Posterior vena cava (tissue), 2 donors: ENCODE measurements at regions not wholly inside any gene's neighbourhood (a gene's known extent, or its start where the extent isn't known, plus 50 kb on each side); places are given as distances from the start of the nearest gene placed in this dataset.
"Not testable (repeated sequence)": the region's sequence is repeated elsewhere in the genome, so short reads cannot be mapped to it uniquely, and the experiment has no call there.

Source experiments
- DNase-seq: peaks from one replicate; pipeline ENCODE4 v3.0.0-alpha.2; 2020; ENCODE audit warnings: low spot score
- intact Hi-C, 2 donors: fragments of 100-400 bp; cut with DNase I; formaldehyde crosslinking; loops; one replicate each; pipeline versions ENCODE4 v1.14.1 to v1.14.2; 2022 to 2023
- donor health status: DM: yes; HTN: yes; CAD: no.
- donor health status: DM: yes; HTN: yes; CAD: no.

DNA sequence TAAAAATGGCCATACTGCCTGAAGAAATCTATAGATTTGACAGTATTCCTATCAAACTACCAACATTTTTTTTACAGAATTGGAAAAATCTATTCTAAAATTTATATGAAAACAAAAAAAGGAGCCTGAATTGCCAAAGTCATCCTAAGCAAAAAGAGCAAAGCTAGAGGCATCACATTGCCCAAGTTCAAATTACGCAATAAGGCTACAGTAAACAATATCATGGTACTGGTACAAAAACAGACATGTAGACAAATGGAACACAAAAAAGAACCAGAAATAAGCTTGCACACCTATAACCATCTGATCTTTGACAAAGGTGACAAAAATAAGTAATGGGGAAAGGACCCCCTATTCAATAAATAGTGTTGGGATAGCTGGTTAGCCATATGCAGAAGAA is 50.2 kb upstream of the THSD7B start:
- intact Hi-C loops, result no loop called here
- no peak for DNase-seq

DNA sequence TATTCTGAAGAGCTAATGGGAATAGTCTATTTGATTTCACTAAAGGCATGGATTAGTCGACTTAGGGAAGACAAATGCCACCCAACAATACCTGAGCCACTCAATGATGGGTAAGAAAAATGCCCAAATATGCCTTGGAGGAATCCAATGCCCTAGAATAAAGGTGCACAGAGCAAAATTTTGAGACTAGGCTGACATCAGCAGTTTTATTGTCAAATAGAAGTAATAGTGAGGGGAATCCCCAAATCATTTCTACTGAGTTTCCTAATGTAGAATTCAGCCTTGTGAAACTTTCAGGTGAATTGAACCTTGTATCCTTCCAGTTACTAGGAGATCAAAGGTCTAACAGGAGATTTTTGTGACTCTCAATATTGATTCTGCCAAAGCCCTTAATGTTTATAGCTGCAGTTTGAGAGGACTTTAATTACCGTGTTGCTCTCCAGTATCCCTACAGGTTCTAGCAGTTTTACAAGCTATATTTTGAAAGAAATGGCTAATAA is 50.8 kb upstream of the THSD7B start:
- intact Hi-C loops, result no loop called here
- DNase-seq, result no peak

DNA sequence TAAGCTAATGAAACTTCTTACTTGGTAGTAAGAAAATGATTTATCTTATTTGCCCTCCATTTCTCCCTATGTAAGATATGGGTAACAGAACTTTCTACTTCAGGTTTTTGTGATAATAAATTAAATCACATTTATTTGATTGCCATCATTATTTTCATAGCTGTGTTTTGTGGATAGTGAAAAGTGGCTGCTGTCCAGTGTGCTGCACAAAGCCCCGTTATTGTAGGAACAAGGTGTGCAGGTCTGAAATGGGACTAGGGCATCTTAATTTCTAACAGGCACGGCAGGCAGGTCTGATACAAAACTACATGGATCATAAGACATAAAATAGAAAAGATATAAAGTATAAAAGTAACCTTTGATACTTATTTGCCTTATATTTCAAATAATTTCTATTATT is 51.6 kb upstream of the THSD7B start:
- intact Hi-C loops, result no loop called here
- DNase-seq, result no peak

DNA sequence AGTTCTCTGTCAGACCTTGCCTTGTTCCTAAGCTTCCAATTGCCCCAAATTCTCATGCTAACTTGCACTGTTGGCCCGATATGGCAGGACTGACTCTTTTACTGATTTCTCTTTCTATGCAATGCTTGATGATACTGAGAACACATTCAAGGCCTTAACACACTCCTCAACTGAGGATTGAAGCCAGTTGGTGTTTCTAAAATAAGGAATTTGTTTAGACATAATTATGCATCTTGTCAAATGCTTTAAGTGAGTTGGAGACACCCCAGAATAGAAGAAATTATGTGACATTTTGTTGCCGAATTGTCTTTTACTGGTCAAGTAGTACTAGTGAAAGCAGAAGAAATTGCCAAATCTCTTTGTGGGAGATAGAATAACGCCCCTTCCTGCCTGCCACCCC is 60.0 kb upstream of the THSD7B start:
- intact Hi-C loops, result no loop called here
- DNase-seq, result no peak

DNA sequence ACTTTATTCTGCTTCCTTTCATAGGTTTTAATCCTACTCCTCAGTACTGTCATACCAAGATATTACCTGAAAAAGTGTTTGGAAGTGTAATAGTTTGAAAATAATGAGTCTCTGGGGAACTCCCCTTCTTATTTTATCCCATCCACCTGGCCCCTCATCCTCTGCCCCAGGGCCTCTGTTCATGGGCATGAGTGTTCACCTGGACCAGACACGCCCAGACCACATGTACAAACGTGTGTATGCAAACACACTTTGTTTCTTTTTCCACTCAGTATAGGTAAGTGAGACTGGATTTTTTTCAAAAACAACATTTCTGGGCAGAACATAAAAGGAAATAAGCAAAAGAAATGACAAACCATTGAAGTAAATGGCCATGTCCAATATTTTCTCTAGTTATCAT is 62.1 kb upstream of the THSD7B start:
- intact Hi-C loops, result no loop called here

DNA sequence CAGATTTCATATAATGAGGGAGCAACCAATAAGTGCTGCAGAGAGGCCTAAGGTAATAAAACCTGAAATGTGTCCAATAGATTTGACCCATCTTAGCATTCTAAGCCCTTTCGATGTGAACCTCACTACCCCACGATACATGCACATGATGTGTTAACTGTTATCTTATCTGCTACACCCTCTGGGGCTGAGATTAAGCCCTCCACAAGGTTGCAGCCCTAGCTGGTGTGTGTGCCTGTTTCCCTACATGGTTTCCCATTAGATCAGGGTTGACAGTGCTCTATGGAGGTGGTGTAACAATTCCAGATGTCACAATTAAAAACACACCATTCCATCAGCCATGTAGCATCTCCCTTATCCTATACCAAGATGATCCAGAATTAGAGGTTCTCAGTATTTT is 68.9 kb upstream of the THSD7B start:
- no peak for DNase-seq
- intact Hi-C loops, result no loop called here

More for the DNA sequence above, 62.1 kb upstream of the THSD7B start:
- DNase-seq, result no peak

DNA sequence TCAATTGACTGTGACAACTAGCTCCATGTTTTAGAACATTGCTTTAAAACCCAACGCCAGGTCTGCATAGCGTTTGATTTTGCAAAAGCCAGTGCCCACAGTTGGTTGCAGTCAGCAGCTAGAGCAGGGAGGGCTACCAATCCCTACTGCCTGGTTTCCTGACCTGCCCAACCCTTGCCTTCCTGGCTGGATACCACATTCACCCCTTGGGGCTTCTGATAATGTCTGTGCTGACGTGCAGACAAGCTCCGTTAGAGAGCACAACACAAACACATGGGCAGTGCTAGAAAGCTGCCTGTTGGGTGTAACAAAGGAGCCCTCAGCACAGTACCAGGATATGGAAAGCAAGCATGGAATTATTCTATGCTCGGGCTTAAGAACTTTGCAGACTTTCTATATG is 71.4 kb upstream of the THSD7B start:
- no peak for DNase-seq
- intact Hi-C loops, result no loop called here

GRCh38 chr2:136680079-136680478 is 85.3 kb upstream of the THSD7B start:
- intact Hi-C loops, DNase-seq: not testable (repeated sequence)

- DNase-seq, result no peak
- intact Hi-C loops, result no loop called here
Observed at GRCh38 chr2:136665736-136666135, 99.6 kb upstream of the THSD7B start.

DNA sequence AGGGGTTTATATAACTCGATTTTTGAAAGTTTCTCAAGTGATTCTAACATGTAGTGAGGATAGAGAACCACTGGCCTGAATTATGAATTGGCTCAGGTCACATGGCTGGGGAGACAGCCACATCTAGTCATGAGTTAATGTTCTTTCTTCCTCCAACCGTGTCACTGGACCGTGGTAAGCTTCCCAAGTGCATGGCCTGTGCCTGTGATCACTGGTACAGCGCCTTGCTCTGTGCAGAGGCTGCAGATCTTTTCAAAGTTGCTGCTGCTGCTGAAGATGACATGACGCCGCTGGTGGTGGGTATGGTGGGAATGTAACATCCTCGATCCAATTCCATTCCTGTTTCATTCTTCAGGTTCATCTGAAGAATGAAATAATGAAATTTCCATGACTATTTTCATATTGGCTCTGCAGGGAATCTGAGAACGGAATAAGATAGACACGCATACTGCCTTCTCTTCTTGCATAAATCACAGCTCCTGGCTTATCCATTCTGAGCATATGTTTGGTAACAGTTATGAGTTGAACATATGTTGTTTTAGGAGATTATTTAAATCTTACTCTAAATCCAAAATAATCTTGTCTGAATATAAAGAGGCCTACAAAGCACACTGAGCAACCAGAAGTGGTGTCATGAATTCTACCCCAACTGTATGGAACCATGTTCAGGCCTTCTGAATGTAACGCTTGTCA is 100.5 kb upstream of the THSD7B start:
- intact Hi-C loops, result no loop called here
- DNase-seq, result no peak

DNA sequence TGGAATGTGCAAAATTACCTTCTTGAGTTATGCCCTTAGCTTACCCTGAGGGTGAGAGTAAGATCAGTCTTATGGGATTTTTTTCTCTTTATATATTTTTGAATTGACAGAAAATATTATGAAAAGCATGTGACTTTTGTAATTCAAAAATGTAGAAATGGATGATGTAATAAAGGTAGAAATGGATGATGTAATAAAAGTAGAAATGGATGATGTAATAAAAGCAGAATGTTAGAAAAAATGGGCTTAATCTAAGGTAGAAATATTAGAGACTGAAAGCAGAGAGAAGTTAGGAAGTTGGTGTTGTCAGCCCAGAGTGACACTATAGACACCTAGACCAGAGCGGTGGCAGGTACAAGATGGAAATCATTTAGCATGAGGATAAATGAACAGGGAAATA is 107.1 kb upstream of the THSD7B start:
- DNase-seq, result no peak
- intact Hi-C loops, result no loop called here

GRCh38 chr2:136653861-136654260 is 111.5 kb upstream of the THSD7B start:
- intact Hi-C loops, result no loop called here
- no peak for DNase-seq

DNA sequence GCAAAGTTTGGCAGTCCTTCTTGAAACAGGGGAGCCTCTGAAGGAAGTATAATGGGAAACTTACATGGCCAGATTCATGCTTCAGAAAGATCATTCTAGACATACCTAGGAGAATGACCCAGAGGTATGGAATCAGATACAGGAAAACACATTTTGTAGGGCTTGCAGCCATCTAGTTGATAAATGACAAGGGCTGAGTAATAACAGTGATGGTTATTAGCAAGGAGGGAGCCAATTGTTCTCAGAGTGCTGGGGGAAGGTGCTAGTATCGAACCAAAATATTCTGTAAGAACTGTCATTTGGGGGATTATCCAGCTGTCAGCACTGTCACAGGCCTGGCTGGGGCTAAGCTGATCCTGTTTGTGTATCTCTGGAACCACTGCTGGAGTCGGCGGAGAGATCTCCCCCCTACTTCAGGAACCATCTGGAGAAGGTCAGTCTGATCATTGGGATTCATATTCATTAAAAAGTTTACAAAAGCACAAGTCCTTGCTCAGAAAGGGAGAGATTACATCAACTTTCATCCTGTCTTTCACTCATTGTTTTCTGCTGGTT is 113.8 kb upstream of the THSD7B start:
- no peak for DNase-seq
- intact Hi-C loops, result no loop called here

- intact Hi-C loops, result no loop called here
- DNase-seq, result no peak
Observed at GRCh38 chr2:136647039-136647438, 118.3 kb upstream of the THSD7B start.

DNA sequence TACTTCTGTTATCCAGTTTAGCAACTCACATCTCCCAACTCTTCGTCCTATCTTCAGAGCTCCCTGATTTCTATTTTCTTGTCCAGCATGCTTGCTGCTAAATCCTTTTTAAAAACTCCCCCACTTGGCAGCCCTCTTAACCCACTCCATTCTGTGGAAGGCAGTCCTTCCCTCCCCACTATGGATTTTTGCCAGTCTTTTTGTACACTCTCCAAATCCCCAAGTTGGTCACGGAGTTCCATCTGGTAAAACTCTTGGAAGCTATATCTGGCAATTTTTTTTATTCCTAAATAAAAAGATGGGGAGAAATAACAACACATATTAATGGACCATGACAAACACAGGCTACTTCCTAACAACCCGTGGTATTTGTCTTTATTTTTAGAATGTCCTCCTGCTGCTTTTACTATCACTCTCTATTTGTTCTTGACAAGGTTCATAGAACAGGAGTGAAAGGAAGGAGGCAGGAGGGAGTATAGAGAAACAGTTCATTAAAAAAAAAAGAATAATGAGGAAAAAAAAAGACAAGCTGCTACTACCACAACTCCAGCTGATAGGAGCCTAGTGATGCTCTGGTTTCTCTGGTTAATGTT is 120.0 kb upstream of the THSD7B start:
- intact Hi-C loops, result no loop called here
- DNase-seq, result no peak

DNA sequence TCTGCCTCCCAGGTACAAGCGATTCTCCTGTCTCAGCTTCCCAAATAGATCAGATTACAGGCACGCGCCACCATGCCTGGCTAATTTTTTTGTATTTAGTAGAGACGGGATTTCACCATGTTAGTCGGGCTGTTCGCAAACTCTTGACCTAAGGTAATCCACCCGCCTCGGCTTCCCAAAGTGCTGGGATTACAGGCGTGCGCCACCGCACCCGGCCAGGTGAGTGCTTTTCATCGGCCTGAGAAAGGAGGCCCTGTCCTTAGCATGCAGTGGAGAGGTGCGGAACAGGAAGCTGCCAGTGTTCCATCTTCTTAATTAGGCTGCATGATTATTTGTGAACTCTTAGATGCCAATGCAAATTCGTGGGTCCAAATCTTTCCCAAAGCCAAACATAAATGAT is 125.7 kb upstream of the THSD7B start:
- peak; percentile 48 for DNase-seq
- intact Hi-C loops, result loop anchor here in 1 of 2 donors (5.0 kb wide), 1 partner anchor 212 kb away; no protein-coding TSS in a partner anchor

GRCh38 chr2:136638193-136638592 is 127.2 kb upstream of the THSD7B start:
- no peak for DNase-seq
- intact Hi-C loops, result loop anchor here in 1 of 2 donors (5.0 kb wide), 1 partner anchor 211 kb away; no protein-coding TSS in a partner anchor

DNA sequence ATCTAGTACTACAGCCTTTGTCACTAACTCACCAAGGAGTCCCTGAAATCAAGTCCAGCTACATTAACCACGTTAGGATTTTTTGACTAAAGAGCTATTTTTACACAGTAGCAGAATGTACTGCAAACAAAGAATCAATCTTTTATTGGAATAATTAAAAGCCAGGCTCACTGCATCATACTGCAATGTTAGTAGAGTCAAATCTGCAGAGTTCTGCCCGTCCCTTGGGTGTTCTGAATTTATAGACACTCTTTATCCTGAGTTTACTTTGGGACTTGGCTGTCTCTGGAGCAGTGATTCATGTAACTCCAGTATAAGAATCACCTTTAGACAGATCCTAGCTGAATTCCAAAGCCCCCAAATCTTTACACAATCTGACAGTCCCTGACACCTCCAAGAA is 127.9 kb upstream of the THSD7B start:
- no peak for DNase-seq
- intact Hi-C loops, result loop anchor here in 1 of 2 donors (5.0 kb wide), 1 partner anchor 210 kb away; no protein-coding TSS in a partner anchor

DNA sequence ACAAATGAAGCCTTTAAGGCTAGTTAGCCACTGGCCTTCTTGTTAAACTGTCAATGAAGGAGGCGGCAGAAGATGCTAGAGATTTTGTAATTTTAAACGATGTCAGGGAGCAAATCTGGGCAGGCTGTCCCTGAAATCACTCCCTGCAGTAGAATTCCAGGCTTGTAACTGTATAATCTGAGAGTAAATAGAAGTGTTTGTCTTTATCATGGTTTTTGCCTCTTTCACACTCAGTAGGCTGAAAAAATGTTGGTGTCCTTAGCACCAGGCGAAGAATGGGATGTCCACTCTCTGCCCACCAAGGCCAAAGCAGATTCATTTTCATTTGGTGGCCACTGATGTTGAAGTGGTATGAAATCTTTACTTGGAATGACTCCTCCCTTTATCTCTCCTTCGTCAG is 136.9 kb upstream of the THSD7B start:
- intact Hi-C loops, result no loop called here

DNA sequence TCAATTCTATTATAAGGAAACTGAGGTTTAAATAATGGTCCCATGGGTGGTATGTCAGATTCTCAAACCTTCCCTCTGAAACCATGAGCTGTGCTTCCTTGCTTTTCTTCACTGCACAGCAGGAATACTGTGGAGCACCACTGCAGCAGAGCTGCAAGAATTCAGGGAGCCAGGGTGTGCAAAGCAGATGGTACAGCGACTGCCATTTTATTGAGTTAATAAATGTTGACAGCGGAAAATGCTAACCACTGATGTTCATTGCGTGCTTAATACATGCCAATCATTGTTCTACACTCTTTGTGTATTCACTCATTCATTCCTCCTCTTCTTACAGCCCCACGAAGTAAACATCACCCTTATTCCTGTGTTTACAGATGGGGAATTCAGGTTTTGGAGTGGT is 152.2 kb upstream of the THSD7B start:
- intact Hi-C loops, result no loop called here

More for the DNA sequence above, 136.9 kb upstream of the THSD7B start:
- DNase-seq, result no peak

GRCh38 chr2:136612079-136612478 is 153.3 kb upstream of the THSD7B start:
- no peak for DNase-seq
- intact Hi-C loops, result no loop called here

More for the DNA sequence above, 152.2 kb upstream of the THSD7B start:
- DNase-seq, result no peak
